Epithelial cell of proximal tubule (primary cell): ENCODE measurements at regions not wholly inside any gene's neighbourhood (a gene's known extent, or its start where the extent isn't known, plus 50 kb on each side); places are given as distances from the start of the nearest gene placed in this dataset.
"Not testable (repeated sequence)": the region's sequence is repeated elsewhere in the genome, so short reads cannot be mapped to it uniquely, and the experiment has no call there.

ENCODE experiments used
- DNase-seq: peaks from one replicate; pipeline ENCODE4 v3.0.0-alpha.2; 2011; ENCODE audit warnings: low read depth
- H3K4me3 ChIP-seq: 2 replicates; pipeline ENCODE4 v1.5.1; 2011; ENCODE audit warnings: low read depth, mild to moderate bottlenecking, low read length
- TF ChIP-seq, protein P1 (sequence below): conservative IDR thresholded peaks from 2 replicates; pipeline ENCODE4 v1.5.1; 2012; ENCODE audit warnings: low read depth, mild to moderate bottlenecking, low read length

DNA sequence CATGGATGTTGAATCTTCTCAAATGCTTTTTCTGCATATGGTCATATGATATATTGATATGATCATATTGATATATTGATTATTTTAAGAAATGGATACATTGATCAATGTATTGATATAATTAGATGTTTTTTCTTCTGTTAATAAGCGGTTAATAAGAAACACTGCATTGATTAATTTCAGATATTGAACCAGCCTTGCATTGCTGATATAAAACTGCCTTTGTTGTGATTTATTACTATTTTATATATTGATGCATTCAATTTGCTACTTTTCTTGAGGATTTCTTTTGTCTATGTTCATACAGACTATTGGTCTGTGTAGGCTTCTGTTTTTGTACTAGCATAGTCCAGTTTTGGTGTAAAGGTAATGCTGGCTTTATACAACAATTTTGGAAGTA, 79.7 kb upstream of the ELN start:
- H3K4me3 ChIP-seq = no peak overlapping the region
- TF ChIP-seq, protein P1, sequence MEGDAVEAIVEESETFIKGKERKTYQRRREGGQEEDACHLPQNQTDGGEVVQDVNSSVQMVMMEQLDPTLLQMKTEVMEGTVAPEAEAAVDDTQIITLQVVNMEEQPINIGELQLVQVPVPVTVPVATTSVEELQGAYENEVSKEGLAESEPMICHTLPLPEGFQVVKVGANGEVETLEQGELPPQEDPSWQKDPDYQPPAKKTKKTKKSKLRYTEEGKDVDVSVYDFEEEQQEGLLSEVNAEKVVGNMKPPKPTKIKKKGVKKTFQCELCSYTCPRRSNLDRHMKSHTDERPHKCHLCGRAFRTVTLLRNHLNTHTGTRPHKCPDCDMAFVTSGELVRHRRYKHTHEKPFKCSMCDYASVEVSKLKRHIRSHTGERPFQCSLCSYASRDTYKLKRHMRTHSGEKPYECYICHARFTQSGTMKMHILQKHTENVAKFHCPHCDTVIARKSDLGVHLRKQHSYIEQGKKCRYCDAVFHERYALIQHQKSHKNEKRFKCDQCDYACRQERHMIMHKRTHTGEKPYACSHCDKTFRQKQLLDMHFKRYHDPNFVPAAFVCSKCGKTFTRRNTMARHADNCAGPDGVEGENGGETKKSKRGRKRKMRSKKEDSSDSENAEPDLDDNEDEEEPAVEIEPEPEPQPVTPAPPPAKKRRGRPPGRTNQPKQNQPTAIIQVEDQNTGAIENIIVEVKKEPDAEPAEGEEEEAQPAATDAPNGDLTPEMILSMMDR = no peak
- no peak for DNase-seq

DNA sequence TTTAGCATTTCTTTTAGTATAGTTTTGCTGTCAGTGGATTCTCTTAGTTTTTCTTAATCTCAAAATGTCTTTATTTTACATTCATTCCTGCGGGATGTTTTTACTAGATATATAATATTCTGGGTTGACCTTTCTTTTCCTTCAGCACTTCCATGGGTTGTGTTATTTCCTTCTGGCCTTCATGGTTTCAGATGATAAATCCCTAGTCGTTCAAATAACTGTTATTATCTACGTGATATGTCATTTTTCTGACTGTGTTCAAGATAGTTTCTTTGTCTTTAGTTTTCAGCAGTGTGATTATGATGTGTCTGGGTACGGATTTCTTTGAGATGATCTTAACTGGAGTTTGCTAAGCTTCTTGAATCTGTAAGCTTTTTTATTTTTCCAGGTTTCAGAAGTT, 75.7 kb upstream of the ELN start:
- DNase-seq = no peak
- no peak overlapping the region for H3K4me3 ChIP-seq
- TF ChIP-seq, protein P1 = no peak

DNA sequence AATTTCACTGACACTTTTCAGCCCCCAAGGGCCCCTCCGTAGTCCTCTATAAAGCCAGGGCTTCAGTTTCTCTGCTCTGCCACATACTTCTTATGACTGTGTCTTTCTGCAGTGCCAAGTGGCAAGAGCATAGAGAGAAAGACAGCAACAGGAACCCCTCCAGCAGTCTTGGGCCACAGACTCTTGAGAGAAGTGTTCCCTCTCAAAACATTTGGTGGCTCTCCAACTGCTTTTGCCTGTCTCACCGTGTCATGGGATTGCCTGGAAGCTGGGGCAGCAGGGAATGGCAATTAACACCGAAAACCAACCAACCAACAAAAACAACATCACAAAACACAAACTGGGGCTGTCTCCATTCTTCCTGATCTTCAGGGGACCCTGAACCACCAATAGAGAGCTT, 73.8 kb upstream of the ELN start:
- no peak overlapping the region for H3K4me3 ChIP-seq
- no peak for DNase-seq
- TF ChIP-seq, protein P1 = no peak

DNA sequence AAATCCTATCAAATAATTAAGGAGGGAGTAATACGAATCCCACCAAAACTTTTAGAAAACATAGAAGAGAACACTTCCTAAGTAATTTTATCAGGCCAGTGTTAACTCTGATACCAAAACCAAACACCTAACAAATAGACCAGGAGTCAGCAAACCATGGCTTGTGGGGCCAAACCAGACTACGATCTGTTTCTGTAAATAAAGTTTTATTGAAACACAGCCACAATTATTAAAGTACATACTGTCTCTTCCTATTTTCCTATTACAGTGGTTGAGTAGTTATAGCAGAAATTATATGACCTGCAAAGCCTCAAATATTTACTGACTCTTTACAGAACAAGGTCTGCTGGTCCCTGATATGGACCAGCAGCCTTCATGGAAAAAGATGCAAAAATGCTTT, 73.1 kb upstream of the ELN start:
- TF ChIP-seq, protein P1 = no peak
- H3K4me3 ChIP-seq = no peak overlapping the region
- no peak for DNase-seq

DNA sequence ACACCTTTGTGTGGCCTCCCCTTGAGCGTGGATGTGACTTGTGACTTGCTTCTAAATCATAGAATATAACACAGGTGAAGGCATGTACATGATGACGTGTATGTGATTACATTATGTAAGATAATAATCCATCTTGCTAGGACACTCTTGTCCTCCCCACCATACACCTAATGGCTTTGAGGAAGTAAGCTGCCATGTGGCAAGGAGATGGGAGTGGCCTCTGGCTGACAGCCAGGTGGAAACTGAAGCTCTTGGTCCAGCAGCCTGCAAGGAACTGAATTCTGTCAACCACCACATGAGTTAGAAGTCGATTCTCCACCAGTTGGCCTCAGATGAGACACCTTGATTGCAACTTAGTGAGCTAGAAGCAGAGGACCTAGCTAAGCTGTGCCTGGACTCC, 67.4 kb upstream of the ELN start:
- DNase-seq = no peak
- TF ChIP-seq, protein P1 = no peak
- H3K4me3 ChIP-seq = no peak overlapping the region

DNA sequence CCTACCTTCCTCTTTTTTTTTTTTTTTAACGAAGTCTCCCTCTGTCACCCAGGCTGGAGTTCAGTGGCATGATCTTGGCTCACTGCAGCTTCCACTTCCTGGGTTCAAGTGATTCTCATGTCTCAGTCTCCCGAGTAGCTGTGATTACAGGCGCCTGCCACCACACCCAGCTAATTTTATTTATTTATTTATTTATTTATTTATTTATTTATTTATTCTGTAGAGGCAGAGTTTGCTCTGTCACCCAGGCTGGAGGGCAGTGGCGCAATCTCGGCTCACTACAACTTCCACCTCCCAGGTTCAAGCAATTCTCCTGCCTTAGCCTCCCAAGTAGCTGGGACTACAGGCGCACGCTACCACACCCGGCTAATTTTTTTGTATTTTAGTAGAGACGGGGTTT, 66.0 kb upstream of the ELN start:
- H3K4me3 ChIP-seq, DNase-seq: not testable (repeated sequence)

DNA sequence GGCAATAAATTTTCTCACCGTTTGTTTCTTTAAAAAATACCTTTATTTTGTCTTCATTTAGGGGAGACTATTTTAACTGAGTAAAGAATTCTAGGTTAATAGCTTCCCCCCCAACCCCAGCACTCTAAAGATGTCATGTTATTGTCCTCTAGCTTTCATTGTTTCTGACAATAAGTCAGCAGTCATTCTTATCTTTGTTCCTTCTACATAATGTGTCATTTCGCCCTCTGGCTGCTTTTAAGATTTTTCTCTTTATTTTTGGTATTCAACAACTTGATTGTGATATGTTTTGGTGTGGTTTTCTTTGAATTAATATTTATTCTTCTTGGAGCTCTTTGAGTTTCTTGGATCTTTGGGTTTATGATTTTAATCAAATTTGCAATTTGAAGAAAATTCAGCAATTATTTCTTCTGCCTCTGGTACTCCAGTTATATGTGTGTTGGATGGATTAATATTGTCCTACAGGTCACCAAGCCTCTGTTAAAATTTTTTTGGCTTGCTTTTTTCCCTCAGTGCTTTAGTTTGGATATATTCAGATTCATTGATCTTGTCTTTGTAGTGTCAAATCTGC, 64.6 kb upstream of the ELN start:
- H3K4me3 ChIP-seq = no peak overlapping the region
- TF ChIP-seq, protein P1 = no peak
- no peak for DNase-seq
